ENCODE measurements at regions not wholly inside any gene's neighbourhood (a gene's known extent, or its start where the extent isn't known, plus 50 kb on each side); places are given as distances from the start of the nearest gene placed in this dataset.

DNA sequence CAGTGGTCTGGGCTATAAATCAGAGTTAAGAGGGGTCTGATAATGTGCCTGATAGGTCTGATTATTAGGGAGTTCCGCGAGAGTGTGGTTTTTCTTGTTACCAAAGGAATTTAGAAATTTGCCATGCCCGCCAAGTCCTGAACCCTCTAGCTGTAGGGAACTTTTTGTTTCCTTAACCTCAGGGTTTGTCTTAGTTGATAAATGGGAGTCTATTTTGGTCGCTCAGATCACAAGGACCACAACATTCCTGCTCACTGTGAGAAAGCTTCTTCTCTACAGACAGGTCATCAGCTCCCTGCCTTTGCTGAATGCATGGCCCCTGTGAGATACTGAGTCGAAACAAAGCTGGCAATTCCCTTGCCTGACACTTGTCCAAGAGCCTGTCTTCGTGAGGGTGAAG, 497.8 kb downstream of the HS3ST4 start:
- DNase-seq, result no peak

DNA sequence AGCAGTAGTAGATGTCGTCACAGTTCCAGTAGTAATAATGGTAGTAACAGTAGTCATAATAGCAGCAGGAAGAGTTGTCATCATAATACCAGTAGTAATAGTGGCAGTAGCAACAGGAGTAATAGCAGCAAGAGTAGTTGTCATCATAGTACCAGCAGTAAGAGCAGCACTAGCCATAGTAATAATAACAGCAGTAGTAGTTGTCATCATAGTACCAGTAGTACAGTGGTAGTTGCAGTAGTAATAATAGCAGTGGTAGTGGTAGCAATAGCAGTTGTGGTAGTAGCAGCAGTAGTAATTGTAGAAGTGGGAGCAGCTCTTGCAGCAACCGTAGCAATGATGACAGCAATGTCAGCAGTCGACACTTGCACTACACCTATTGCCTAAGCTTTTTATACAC, 502.8 kb downstream of the HS3ST4 start:
- no peak for DNase-seq

DNA sequence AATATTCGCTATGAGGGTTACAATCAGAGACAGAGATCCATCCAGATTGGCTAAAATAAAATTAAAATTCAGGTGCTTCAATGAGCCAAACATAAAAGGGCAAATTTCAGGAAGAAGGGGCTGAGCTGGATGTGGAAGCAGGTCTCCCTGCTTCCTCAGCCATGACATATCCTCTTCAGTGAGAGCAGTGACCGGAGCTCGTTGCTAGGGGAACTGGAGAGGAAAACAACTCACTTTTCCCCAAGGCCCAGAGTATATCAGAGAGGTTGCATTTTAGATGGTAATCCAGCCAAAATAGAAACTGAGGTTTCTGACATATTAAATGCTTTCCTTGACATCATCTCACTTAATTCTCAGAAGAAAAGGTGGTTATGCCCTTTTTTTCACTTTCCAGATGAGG, 503.5 kb downstream of the HS3ST4 start:
- peak; percentile 36 for DNase-seq

DNA sequence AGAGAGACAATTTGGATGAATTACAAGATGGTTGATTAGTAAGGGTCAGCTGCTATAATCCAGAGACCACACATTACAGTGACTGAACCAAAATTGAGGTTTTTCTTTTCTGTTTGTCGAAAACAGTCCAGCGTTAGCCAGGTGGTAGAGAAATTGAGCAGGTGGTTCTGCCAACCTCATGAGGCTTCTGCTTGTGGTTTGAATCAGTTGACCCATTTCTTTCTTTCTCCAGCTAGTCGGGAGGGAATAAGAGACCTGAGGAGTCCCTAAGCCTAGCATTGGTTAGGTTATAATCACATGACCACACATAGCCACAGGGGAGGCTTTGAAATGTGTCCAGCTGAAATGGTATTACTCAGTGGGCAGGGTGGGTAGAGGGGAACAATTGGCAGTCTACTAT, 504.6 kb downstream of the HS3ST4 start:
- DNase-seq, result no peak

DNA sequence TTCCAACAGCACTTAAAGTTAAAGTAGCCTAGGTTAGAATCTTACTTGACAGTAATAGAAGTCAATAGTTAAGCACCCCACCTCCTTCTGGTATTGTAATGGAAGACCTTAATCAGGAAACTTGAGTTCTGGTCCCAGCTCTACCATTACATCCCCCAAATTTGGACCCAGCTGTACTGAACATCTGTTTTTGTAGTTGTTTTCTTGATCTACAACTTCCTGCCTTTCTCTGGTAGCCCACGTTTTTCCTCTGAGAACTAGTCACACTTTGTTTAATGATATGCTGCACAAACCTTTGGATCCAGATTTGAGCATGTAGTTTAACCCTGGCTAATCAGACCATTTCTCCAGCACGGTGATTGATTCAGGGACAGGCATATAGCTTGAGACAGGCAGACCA, 505.0 kb downstream of the HS3ST4 start:
- no peak for DNase-seq

DNA sequence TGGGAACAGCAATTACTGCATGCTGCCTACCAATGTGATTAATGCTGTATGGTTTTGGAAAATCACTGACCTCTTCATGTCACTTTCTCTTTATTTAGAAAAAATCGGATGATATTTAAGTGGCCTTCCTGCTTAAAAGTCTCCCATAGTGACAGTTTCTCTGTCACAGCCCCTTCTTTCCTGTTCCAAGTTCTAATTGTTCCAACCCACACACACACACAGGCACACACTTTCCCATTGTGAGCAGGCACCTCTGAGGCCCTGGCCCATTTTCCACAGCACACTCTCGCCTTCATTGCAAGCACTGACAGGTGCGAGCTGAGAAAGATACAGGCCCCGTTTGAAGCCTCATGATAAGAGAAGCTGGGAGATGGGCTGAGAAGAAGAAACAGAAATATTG, 505.9 kb downstream of the HS3ST4 start:
- no peak for DNase-seq

DNA sequence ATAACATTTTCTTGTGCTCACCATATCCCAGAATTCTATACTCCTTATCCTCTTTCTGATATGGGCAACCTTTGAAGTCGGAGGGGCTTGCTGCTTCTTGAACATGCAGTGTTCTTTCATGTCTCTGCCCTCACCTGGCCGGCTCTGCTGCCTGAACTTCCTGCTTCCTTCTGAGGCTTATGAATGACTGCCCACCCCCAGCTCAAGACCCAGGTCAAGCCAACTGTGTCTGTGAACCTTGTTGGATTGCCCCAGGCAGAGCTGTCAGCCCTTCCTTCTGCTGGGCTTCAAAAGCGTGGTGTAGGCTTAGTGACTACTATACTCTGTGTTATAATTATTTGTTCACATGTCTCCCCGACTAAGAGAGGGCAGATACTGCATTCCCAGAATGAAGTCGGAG, 506.5 kb downstream of the HS3ST4 start:
- DNase-seq, result no peak

DNA sequence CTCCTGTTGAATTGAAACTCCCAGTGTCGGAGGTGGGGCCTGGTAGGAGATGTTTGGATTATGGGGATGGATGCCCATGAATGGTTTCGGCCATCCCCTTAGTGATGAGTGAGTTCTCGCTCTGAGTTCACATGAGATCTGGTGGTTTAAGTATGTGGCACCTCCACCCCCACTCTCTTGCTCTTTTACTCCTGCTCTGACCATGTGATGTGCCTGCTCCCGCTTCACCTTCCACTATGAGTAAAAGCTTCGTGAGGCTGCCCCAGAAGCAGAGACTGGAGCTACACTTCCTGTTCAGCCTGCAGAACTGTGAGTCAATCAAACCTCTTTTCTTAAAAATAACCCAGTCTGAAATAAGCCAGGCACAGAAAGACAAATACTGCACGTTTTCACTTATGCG, 512.4 kb downstream of the HS3ST4 start:
- DNase-seq, result no peak

DNA sequence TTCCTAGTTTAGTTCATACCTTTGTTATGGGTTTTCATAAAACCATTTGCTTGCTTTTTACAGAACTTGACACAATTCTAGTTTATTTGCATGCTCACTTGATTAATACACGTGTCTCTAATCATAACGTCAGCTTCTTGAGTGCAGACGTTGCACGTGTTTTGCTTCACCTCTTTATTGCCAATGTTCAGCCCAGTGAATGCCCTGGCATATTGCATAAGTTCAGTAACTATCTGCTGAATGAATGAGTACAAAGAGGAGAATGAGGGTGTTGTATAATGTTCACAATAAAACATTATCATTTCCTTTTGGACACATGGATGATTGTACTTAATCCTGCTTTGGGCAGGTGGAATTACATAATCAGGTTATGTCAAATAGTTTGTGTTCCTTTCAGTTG, 519.8 kb downstream of the HS3ST4 start:
- no peak for DNase-seq

DNA sequence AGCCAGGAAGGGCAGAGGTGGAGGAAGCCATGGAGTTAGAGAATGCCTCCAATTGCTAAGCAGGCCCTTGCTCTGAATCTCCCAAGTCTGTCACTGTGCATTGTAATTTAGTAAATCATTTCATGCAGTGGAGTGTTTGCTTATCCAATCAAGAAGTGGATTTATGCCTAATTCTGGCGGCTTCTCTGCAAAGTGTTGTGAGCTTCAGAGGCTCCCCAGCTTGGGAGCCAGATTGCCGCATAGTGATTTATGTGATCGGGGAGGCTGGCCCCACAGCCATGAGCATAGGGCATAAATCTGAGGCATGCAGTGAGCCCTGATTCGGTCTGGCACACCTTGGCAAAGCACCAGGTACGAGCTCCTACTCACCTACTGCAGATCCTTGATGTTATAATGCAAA, 520.8 kb downstream of the HS3ST4 start:
- no peak for DNase-seq

DNA sequence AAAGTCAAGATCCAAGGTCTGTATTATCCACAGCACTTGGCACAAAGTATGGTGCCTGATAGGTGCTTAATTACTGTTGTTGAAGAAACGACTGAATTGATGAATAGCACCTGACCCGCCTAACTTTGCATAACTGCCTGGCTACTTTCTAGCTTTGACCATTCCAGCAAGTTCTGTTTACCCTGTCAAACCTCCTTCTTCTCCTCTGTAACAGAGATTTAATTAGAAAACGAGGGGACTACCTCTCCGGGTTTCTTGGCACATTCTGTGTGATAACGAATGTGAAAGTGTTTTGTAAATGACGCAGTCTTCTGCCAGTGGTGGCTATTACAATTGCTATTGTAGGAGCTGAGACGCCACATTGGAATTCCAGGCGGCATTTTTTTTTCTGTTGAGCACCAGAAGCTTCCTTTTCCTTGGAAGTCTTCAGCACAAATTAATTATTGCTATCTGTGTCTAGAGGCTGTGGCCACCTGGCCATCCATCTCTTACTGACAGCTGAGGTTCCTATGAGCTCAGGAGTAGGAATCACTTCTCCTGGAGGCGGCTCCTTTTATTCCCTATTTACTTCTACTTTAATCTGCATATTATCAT, 522.9 kb downstream of the HS3ST4 start:
- DNase-seq, result no peak

DNA sequence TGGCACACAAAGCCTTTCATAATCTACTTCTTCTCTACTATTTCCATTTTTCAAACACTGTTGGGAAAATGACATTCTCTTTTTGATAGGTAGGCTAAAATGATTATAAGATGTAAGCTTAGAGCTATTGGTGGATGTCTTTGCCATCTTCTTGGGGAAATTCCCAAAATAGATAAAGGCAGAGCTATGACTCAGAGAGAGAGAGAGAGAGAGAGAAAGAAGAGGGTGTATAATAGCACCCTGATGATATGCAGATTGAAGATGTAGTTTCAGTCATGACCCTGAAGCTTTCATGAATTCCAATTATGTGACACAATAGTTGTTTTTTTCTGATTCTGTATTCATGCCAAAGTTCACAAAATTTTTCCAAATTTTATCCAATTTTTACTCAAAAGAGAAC, 529.1 kb downstream of the HS3ST4 start:
- no peak for DNase-seq

DNA sequence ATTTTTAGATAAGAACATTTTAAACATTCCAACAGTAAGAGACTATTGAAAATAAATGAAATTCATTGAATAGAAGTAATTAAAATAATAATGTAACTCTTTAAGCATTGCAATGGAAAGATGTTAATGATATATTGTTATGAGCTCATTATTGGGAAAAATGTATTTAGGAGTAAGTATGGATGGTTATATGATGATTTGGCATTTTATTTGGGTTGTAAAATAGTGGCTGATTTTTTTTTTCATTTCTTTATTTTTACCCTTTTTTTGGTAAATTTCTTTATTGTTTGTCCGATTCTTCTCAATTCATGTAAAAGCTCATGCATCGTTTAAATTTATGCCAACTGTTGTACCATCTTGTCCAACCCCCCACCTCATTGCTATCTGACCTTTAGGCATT, 539.9 kb downstream of the HS3ST4 start:
- DNase-seq, result no peak

DNA sequence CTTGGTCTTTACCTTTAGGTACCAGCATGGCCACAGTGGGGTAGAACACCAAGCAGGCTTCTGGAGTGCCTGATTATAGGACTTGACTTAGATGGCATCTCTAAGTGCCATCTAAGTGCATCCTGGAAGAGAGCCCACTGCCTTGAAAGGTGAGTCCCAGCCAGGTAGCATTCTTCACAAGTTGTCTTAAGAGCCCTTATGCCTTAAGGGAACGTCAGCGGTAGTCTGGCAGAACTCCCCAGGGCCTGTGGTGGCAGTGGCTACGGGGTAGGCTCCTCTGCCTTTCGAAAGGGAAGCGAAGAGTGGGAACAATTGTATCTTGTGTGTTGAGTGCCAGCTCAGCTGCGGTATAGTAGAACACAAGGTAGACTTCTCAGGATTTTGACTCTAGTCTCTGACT, 549.0 kb downstream of the HS3ST4 start:
- DNase-seq, result no peak

DNA sequence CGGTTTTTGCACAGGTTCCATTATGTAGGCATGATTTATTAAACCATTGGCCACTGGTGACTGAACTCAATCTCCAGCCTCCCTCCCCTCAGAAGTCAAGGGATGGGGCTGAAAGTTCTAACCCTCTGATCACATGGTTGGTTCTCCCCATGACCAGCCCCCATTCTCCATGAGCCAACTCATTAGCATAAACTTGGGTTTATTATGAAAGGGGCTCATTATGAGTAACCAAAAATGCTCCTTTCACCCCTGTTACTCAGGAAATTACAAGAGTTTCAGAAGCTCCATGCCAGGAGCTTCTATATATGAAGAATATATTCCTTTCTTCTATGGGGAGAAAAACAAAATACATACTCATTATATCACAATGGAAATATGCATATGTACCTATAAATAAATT, 555.3 kb downstream of the HS3ST4 start:
- DNase-seq, result no peak

DNA sequence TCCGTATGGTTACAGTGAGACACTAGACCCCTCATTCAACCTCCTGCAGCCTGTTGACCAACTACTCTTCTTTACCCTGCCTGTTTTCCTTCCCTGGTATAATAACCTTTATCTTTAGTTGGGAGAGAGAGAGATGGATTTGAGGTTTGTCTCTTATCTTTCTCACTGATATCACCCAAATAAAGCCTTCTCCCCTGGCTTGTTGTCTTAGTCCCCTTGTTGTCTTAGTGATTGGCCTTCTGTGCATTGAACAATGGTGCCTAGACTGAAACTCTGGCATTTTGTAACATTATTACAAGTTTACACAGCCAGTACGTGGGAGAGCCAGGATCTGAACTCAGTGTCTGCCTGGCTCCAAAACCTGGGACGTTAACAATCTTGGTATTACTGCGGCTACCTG, 560.8 kb downstream of the HS3ST4 start:
- no peak for DNase-seq

DNA sequence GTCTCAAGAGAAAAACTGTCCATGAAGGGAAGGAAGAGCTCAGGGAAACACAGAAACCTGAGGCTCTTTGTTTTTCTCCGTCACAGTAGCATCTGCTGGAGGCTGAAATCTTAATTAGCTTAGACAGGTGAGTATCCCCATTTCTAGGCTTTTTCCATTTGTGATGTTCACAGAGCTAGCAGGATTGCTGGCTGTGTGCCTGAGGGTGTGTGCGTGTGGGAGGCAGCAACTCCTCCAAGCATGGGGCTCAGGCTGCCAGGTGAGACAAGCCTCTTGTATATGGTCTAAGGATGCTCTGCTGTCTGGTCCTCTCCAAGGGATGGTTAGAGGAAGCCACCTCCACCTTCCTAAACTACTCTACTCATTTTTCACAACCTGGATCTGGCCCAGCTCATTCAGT, 569.9 kb downstream of the HS3ST4 start:
- DNase-seq, result no peak

DNA sequence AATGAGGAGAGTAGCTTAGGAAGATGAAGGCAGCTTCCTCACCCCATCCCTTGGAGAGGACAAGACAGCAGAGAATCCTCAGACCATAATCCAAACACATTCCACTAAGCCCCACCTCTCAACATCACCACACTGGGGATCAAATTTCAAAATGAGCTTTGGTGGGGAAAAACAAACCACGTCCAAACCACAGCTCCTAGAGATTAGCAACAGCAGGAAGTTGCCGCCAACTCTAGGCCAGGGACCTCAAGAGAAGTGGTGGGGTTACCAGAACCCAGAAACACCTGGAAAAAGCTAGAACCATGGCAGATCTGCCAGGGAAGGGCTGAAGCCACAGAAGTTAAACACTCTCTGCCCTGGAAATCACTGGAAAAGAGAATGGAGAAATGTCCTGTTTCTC, 571.6 kb downstream of the HS3ST4 start:
- DNase-seq, result no peak

DNA sequence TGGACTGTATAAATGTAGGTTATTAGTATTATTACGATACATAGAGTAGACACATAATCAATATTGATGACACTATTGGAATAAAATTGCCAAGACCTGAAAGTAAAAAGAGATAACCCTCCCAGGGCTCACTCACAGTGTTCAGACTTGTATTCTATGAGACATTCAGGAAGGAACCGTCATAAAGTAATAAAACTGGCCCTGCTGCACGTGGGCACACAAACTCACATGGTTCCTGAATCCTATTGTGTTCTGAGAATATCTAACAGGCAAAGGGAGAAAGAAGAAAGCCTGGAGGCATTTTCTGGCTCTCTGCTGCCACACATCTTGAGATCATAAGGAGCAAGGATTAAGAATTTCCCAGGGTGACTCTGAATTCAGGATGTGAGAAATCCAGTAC, 575.9 kb downstream of the HS3ST4 start:
- no peak for DNase-seq

DNA sequence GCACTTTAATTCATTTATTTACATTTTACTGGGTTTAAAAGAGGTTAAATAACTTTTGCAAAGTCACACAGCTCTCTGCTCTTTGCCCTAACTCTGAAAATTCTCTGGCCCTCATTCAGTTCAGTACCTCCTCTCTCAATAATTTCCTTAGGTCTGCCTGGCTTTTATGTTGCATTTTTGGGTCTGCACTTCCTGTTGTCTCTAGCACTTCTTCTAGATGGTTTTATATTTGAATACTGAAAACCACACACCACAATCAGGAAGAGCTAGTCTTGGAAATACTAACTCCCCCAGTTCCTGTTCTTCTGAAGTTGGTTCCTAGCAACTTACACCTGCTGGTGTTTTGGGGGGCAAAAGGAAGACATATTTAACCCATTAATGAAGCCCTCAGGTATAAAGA, 577.9 kb downstream of the HS3ST4 start:
- DNase-seq, result no peak

DNA sequence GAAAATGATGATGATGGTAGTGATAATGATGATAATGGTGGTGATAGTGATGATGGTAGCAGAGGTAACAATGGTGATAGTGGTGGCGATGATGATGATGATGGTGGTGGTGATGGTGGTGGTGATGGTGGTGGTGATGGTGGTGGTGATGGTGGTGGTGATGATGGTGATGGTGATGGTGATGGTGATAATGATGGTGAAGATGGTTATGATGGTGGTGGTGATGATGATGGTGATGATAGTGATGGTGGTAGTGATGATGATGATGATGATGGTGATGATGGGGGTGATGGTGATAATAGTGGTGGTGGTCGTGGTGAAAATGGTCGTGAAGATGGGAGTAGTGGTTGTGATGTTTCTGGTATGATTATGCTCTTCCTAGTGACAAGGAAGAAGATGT, 581.8 kb downstream of the HS3ST4 start:
- no peak for DNase-seq

DNA sequence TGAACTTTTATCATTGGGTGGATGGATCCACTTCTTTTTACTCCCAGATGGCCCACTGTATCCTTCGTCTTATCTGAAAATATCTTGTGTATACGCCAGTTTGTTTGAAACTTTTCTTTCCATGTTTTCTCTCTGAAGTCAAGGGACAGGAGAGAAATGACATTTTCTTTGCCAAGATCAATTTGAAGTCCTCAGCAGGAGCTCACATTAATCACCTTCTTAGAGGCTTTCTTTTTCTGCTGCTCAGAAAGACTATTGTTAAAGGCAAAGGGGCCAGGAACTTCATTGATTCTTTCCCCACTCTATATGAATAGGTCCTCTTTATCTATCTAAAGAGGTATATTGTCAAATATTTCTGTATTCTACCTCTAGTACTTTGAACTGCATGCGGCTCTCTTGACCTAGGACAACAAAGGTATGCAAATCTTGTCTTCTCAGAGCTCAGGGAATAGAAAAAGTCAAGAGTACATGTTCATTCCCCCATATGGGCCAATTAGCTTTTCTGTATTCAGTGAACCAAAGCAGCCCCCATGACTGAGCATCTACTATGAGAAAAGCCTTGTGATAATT, 583.3 kb downstream of the HS3ST4 start:
- DNase-seq, result no peak

DNA sequence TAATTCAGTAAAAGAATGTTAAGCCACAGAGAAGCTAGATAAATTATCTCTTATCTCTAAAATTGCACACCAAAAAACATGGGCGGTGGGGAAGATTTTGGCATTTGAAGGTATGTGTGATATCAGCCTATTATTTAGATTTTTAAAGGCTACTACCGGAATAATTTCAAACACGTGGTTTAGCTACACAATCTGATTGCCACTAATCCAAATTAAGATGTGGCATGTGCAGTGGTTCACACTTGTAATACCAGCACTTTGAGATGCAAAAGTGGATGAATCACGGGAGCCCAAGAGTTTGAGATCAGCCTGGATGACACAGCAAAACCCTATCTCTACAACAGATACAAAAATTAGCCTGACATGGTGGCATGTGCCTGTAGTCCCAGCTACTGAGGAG, 584.5 kb downstream of the HS3ST4 start:
- no peak for DNase-seq

DNA sequence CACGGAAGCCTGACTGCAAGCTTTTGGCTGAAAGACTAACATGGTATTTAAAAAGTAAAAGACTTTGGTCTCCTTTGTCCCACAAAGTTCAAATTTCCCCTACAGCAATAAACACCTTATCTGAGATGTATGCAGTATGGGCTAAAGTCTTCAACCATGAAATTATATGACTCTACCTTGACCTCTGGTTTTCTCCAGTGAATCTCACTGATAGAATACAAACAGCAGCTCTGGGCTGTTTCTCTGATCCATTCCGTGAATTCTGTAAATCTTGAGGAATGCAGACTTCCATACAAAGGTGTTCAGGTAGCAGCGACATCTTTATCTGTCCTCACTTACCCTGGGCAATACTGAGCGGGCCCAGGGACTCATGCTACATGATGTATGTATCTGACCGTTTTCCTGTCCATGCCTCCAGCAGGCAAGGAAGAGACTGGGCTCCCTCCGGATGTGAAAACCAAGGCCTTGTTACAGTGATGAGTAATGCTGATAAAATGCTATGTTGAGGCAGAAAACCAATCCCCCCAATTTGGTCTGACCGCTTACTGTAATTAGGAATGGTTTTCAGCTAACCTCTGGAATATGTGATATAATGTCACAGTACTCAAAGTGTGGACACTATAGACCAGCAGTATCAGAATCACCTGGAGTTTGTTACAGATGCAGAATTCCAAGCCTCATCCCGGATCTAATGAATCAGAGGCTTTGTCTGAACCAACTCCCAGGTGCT, 589.8 kb downstream of the HS3ST4 start:
- no peak for DNase-seq

All from femur (tissue), 1 donor.